GM21717 (cell line): ENCODE measurements at regions not wholly inside any gene's neighbourhood (a gene's known extent, or its start where the extent isn't known, plus 50 kb on each side); places are given as distances from the start of the nearest gene placed in this dataset.
A peak's percentile ranks its signal among the peaks of the same experiment; 100 is the strongest.

Experiments
- ATAC-seq: cut with Tn5 transposase; IDR thresholded peaks from one replicate; pipeline ENCODE4 v1.9.1; 2021; ENCODE audit warnings: mild to moderate bottlenecking, moderate library complexity; ENCODE audit not compliant: unreplicated experiment

- no peak for ATAC-seq
Measured at GRCh38 chr10:113319479-113319878, 233.4 kb upstream of the HABP2 start.

- no peak for ATAC-seq
Measured at GRCh38 chr10:113320211-113320610, 232.6 kb upstream of the HABP2 start.

GRCh38 chr10:113320987-113321386 is 231.9 kb upstream of the HABP2 start:
- no peak for ATAC-seq

- ATAC-seq = no peak
Measured at GRCh38 chr10:113322843-113323242, 230.0 kb upstream of the HABP2 start.

DNA sequence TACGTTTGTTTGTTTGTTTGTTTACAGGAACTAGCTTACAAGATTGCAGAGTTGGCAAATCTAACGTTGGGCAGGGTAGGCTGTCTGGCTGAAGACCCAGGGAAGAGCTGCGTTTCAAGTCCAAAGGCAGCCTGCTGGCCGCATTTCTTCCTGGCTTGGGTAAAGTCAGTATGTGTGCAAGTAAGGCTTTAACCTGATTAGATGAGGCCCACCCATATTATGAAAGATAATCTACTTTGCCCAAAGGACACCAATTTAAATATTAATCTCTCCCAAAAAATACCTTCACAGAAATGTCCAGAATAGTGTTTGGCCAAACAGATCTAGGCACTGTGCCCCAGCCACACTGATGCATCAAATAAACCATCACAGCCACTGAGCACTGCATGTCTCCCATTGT is 228.9 kb upstream of the HABP2 start:
- no peak for ATAC-seq

DNA sequence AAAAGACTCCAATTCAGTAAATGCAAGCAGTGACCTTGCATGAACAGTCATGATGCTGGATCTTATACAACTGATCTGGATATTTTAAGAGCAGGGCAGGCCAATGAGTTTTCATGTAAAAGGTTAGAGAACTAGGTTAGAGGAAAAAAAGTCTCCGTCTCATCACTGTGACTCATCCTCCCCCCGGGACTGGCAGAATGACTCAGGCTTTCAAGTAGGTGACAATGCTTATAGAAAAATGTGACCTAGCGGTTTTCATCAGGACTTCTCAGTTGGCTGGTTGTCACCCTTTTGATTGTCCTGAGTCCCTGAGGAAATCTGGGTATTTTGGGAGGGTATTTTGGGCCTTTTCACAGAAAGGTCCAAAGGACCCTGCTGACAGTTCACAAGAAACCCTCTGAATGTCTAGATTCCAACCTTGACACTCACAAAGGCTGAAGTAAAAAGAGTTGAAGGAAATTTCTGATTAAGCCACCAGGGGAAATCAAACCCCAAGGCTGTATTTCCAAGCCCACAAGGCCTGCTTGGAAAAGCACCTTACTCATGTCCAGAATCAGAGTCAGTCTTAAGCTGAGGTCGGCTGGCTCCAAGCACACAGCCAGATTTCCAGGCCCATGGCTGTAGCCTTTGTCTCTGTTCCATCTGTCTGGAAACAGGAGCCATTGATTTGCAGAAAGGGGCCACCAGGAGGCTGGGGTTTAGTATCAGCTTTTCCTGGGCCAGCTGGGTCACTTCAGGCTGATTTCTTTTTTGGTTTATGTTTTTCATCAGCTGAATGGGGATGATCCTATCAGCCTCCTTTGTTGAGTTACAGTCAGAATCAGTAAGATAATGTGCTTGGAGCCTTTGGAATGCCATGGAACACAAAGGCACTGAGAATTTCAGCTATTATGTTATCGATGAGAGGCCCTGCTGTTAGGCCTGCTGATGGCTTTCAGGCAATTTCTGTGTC is 226.4 kb upstream of the HABP2 start:
- ATAC-seq = peak; percentile 92

DNA sequence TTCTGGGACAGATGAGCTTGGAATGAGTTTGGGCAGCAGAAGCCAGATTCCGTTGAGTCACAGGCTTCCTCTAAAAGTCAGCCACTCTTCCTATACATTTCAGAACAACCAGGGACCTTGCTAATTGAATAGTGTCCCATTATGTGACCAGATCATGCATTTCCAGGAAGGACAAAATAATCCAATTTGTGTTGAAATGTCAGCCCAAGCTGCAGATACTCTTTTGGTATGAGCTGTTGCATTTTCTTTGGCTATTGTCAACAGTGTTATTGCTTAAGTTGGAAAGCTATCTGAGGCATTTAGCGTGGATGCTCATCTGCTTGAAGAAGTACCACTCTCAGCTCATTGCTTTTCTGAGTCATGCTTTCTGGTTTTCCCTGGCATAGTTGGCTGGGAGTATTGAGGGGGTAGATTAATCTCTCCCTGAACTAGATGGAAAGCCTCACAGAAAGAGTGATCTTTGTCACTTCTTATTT is 223.7 kb upstream of the HABP2 start:
- no peak for ATAC-seq

- no peak for ATAC-seq
Measured at GRCh38 chr10:113331961-113332360, 220.9 kb upstream of the HABP2 start.

DNA sequence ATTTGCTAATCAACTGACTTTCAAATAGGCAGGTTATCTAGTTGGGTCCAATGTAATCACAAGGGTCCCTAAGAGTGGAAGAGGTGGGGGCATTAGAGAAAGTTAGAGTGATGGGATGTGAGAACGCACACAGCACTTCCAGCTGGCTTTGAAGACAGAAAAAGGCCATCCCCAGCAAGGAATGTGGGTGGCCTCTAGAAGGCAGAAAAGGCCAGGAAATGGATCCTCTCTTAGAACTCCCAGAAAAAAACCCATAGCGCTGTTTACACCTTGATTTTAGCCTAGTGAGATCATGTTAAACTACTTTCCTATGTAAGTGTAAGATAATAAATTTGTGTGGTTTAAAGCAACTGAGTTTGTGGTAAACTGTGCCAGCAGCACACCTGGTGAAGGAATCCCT is 219.5 kb upstream of the HABP2 start:
- no peak for ATAC-seq

- ATAC-seq = no peak
Measured at GRCh38 chr10:113335592-113335991, 217.3 kb upstream of the HABP2 start.

DNA sequence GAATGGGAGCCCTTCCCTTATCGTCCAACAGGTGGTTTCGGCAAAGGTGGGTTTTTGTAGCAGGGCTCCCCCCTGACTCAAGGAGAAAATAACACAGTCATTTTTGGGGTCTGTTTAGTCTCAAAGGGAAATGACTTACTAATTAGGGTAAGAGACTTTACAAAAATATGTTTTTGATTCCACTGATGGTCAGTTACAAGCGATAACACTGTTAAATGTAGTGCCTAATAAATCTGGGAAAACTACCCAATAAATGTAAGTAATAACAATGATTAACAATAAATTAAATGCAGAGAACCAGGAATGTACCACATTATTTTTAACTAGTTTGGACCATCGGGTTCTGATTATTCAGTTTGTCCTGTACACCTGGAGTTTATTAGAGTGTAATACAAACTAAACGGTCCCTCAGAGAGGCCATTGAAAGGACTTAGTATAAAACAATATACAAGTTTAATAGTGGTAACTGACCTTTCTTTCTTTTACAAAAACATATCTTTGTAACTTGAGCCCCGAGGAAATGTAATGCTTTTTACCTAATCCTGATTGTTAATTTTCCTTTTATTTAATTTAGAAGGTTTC is 216.2 kb upstream of the HABP2 start:
- no peak for ATAC-seq

GRCh38 chr10:113337142-113337541 is 215.7 kb upstream of the HABP2 start:
- ATAC-seq = no peak

DNA sequence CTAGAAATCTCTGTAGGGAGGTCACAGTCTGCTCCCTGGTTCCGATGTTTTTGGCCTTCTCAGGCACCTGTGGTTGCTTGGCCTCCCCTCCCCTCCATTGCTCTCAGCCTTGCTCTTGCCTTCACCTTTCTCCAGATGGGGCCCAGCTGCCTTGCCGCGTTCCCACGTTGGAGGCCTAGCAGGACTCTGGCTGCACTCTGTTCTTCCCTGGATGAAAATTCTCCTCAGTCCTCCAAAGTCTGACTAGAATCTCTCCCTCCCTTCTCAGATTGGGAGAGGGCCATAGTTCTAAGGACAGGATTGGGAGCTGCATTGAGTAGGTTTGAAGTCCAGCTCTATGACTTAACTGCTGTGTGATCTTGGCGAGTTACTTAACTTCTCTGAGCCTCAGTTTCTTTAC is 213.7 kb upstream of the HABP2 start:
- no peak for ATAC-seq

GRCh38 chr10:113340282-113340681 is 212.6 kb upstream of the HABP2 start:
- no peak for ATAC-seq

DNA sequence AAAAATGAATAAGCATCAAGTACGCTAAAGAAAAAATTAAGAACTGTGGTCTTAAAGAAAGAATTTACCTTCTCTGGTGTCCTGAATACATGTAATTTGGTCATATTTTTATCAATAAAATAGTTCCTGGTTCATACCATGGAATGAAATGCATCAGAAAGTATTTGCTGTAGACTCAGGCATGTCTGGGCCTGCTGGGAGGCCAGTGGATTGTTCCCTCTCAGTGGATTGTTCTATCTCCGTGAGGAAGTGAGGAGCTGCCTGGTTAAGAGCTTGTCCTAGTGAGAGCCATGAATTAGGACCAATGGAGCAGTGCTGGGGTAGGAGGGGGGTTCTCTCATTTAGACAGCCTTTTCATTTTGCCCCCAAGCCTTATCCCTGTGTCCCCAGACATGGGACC is 211.7 kb upstream of the HABP2 start:
- no peak for ATAC-seq

GRCh38 chr10:113345826-113346624 is 206.8 kb upstream of the HABP2 start:
- no peak for ATAC-seq

DNA sequence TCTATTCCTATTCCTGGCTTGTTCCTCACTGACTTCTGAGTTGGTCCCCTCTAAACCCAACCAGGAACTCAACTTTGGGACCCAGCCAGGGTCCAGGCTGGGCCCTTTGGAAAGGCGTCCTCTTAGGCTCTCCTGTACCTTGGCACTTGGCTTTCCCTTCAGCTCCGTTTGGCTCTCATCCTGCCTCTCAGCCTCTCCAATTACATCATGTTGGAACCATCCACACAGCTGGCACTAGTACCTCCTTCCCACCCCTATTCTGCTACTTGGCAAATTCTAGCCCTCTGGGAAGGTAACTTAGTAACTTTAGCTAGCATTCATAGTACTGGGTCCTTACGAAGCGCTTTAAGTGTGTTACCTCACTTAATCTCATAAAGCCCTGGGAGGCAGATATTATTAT is 205.3 kb upstream of the HABP2 start:
- ATAC-seq = no peak

DNA sequence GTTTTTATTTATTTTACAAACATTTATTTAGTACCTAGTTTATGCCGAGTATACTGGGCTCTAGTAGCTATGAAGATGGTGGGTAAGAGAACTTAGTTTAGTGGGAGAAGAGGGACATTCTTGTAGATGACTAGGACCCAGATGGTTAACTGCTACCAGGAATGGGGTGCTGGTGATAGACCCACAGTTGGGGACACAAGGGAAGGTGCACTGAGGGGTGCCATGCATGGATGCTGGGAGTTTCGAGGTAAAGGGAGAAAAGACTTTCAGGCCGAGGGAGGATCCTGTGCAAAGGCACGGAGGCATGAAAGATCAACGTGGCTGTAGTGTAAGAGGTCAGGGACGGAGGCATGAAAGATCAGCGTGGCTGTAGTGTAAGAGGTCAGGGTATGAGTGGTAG is 204.2 kb upstream of the HABP2 start:
- no peak for ATAC-seq

DNA sequence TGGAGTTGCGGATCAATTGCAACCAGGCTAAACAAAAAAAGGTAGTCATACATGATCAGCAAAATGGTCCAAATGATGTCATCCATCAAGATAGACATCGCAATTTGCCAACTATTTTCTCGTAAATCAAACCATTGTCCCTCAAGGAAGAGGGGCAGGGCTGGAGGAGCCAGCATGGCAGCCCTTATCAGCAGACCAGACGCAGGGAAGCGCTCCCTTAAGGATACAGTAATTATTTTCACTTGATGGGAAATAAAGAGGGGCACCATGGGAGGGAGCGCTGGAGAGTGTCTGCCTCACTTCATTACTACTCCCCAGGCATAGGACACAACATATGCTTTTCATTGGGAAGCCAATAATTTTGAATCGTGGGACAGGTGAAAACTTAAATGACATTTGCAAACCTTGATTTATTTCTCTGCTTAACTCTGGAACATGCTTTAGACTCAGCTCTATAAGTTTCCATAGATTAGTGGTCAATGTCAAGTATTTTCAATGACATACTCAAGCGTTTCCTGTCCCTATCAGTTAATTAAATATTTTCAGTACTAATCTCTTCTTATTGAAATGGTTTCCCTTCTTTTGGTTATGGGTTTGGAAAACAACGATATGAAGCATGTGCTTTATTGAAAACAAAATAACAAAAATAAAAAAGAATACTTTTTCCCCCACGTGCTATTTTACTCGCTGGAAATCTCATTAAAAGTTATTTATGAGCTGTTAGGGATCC is 202.4 kb upstream of the HABP2 start:
- no peak for ATAC-seq

DNA sequence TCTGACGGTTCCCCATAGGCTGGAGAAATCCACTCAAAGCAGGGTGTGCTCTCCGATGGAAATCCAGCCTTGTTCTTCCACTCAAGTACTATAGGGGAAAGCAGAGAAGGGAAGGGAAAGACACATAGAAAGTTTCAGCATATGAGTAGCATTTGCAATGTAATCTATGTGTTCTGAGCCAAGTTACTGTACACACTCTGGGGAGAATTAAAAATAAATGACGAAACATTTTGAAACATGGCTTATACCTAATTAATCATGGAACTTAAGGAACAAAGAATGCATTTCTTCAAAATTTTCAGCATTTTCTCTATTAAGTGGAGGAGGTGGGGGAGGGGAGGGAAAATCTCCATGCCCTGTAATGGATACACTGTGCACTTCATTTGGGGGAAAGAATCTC is 198.1 kb upstream of the HABP2 start:
- no peak for ATAC-seq
